NCI-H2107 treated with DMSO at 0.1 percent for 48 hours (cell line): ENCODE measurements at regions not wholly inside any gene's neighbourhood (a gene's known extent, or its start where the extent isn't known, plus 50 kb on each side); places are given as distances from the start of the nearest gene placed in this dataset.

Source experiments
- DNase-seq: peaks from one replicate; lab custom pipeline; 2025; ENCODE audit not compliant: unreplicated experiment; lab: John Stamatoyannopoulos, UW

GRCh38 chr2:46850742-46851141 lies 64.9 kb downstream of the MCFD2 start:
- no peak for DNase-seq

- no peak for DNase-seq
Observed at GRCh38 chr2:46849721-46850556, 65.7 kb downstream of the MCFD2 start.

- no peak for DNase-seq
Observed at GRCh38 chr2:46849046-46849715, 66.4 kb downstream of the MCFD2 start.

GRCh38 chr2:46848447-46848846 lies 67.2 kb downstream of the MCFD2 start:
- DNase-seq, result peak; percentile 1

DNA sequence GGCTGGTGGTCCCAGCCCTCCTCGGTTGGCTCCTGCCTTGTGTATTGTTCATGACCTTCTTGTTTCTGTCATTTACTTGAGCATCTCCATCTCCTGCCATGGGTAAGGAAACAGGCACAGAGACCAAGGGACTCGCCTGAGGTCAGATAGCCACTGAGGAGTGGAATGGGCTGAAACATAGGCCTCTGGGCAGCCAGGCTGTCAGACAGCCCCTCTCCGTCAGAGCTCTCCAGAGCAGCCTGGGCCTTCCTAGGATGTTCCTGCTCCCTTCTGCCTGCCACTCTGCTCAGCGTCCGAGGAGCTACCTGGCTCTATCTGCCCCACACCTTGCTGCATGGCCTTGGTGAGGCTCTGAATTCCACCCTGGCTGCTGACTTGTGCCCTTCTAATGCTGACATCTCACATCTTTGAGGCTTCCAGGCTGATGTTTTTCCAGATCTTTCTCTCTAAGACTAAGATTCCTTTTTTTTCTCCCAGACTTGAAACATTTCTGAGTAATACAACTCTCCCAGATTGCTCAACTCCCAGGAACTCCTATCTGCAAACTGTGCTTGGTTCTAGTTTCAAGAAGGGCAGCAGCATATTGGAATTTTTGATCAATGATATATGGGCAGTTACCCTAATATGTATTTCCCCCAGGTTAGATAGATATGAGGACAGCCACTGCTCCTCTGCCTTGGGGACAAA lies 67.7 kb downstream of the MCFD2 start:
- no peak for DNase-seq

DNA sequence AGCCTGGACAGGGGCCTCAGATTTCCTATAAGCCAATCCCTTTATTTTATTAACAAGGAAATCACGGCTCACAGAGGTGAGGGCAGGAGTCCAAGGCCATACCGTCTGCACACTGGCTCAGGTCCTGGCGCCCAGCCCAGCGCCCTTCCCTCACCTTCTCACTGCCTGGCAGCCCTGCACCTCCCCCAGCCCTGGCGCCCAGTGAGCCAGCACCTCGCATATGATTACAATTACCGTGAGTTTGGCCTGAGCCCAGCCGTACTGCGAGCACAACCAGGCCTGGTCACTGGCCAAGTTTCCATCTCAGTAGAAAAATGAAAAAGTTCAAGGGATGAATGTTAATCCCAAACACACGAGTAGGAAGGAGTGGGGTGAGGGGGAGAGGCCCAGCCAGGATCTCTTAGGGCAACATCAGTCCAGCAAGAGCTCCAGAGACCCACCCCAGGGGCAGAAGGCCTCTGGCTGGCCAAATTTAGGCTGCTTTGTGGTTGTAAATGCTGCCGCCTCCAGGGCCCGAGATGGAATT lies 68.4 kb downstream of the MCFD2 start:
- peak; percentile 49 for DNase-seq

DNA sequence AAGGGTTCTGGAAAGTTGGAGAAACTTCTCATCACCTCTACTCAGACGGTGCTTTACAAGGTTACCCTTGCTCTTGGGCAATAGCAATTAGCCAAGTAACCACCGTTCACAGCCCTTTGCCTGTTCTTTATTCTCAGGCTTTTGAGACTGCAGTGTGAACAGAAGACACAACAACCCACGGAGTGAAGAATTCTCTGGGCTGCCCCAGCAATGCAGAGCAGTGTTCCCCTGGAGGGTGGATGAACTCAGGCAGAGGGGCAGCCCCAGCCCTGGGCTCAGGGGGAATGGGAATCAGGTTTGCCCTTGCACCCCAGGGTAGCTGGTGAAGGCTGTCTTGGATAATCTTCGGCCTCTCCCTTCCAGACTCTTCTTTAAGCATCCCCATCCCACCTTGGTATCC lies 69.1 kb downstream of the MCFD2 start:
- no peak for DNase-seq

DNA sequence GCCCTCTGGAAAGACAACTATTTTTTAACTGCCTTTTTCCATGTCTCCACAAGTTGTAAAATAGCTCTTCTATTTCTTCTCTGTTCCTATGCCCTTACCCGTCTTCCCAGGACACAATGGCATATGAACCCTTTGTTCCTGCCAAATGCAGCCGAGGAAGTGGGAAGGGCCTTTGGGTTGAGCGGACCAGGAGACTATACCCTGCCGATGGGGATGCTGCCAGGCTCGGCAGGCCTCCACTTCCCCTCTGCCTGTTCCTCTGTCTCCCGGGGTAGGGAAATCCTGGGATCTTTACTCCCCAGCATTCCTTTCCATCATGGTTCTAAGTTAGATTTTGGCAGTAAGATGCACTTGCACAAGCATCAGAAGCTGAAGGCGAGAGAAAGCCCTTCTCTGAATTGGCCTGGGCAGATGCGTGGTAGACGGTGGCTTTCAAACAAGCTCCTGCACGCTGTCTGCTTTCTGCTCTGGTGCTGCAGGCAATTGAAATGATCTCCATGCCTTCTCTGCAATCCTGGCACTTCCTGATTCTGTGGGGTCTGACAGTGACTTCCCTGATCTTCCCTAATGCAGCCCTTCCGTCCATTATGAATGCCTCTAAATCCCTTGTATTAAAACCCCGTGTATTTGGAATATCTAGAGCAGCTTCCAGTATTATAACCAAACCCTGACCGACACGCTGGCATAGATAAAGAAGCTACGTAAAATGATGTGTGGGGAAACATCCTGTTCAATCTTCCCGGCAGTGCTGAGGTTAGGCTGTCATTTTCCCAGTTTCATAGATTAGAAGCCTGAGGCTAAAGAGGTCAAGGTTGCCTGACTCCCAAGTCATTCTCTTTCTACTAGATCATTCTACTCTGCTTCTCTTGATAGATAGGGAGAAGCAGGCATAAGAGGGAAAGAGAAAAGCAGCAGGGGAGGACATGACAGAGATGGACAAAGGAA lies 69.8 kb downstream of the MCFD2 start:
- no peak for DNase-seq

- DNase-seq, result no peak
Observed at GRCh38 chr2:46844443-46844842, 71.2 kb downstream of the MCFD2 start.

DNA sequence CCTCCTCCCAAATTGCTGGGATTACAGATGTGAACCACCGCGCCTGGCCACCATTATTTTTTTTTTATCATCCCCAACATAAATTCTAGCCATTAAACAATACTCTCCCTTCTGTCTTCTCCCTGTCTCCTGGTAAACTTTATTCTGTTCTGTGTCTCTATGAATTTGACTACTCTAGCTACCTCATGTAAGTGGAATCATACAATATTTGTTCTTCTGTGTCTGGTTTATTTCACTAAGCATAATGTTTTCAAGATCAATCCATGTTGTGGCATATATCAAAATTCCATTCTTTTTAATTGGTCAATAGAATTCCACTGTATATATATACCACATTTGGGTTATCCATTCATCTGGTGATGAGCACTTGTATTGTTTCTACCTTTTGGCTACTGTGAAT lies 71.6 kb downstream of the MCFD2 start:
- DNase-seq, result no peak

GRCh38 chr2:46843316-46843715 lies 72.3 kb downstream of the MCFD2 start:
- no peak for DNase-seq

GRCh38 chr2:46842876-46843275 lies 72.7 kb downstream of the MCFD2 start:
- DNase-seq, result no peak

DNA sequence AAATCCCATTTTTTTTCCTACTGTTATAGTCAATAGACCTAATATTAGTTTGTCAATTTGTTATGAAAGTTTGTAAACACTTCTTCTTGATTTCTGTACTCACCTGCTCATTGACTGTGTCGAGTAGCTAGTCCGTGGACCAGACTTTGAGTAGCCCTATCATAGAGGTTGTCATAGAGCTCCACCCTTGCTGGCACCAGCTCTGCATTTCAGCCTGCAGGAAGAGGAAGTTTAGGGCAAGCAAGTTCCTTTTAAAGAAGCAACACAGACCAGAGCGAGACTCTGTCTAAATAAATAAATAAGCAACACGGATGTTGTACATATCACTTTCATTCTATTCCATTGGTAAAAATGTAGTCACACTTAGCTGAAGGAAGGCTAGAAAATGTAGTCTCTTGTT lies 74.0 kb downstream of the MCFD2 start:
- DNase-seq, result no peak

- DNase-seq, result no peak
Observed at GRCh38 chr2:46839045-46839444, 76.6 kb downstream of the MCFD2 start.

- DNase-seq, result no peak
Observed at GRCh38 chr2:46837704-46838103, 77.9 kb downstream of the MCFD2 start.

- no peak for DNase-seq
Observed at GRCh38 chr2:46837112-46837454, 78.5 kb downstream of the MCFD2 start.

GRCh38 chr2:46836295-46837111 lies 79.1 kb downstream of the MCFD2 start:
- DNase-seq, result no peak

- DNase-seq, result no peak
Observed at GRCh38 chr2:46835520-46835919, 80.1 kb downstream of the MCFD2 start.

- no peak for DNase-seq
Observed at GRCh38 chr2:46832543-46832942, 83.1 kb downstream of the MCFD2 start.

DNA sequence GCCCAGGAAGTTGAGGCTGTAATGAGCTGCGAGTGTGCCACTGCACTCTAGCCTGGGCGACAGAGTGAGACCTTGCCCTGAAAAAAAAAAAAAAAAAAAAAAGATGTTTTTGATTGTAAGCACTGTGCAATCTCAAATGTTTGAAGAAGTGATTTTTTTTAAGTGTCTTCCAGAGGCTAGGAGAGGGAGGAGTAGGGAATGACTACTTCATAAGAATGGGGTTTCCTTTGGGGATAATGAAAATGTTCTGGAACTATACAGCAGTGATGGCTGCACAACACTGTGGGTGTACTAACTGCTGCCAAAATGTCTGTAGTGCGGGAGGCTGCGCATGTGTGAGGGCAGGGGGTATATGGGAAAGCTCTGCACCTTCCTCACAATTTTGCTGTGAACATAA lies 83.7 kb downstream of the MCFD2 start:
- DNase-seq, result no peak
